HuH-7.5 (cell line): ENCODE measurements at regions not wholly inside any gene's neighbourhood (a gene's known extent, or its start where the extent isn't known, plus 50 kb on each side); places are given as distances from the start of the nearest gene placed in this dataset.

Source experiments
- DNase-seq: peaks from one replicate; pipeline ENCODE4 v3.0.0; 2011; ENCODE audit warnings: low spot score

DNA sequence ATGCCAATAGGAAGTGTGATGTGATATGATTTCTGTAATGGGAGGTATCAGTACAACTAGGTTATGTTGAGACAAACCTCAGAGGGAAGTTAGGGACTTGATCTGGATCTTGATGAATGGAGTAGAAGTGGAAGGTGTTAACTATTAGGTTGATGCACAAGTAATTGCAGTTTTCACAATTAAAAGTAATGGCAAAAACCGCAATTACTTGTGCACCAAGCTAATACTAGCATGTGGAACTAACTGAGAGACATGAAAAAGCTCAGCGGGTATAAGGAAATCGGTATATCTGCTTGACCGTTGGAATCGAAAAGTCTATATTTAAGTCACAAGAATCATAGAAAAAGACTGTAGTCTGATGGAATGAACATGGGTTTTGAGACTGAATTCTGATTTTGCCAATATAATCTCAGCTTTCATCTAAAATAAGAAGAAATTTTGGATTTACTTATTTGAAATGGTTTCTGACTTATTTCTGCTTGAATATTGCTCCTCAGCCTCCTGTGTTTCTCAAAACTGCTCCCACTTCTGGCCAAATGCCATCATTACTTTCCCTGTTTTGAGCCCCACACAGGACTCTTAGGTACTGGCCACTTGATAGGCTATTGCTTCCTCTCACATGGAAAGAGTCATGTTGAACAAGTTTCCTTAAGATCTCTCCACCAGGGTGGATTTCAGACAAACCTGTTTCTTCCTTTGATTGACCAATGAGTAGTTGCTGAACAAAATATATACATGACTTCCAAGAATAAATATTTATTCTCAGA, 271.5 kb upstream of the COL8A1 start:
- no peak for DNase-seq

DNA sequence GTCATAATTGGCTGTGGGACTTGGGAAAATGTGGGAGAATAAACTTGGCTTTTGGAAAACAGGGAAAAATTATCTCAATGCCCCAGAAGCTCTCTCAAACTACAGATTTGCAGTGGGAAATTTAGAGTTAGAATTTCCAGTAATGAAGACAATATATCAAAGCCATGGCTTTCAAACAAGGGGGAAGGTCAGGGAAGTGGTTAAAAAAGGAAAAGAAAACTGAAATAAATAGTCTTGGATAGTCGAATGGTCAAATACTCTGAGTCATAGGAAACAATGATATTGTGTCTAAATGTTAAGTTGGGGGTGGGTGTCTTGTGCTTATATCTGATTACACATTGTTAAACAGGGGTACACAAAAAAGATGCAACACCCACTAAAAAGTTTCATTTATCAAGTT, 272.4 kb upstream of the COL8A1 start:
- no peak for DNase-seq

DNA sequence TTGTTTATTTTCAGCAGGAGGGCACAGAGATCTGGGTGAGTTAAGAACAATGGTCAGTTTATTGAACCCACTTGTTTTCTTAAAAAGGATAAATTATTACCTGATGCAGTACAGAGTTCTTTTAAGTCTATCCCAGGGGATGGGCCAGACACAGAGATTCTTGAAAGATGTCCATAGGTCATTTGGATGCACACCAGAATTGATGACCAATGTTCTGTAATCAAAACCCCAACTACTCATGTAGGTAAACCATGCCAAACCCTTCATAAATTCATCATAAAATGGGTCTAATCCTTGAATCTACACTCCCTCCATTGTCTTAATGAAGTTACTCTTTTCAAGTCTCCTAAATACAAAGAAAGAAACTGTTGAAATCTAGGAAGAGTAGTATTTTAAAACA, 273.0 kb upstream of the COL8A1 start:
- no peak for DNase-seq

DNA sequence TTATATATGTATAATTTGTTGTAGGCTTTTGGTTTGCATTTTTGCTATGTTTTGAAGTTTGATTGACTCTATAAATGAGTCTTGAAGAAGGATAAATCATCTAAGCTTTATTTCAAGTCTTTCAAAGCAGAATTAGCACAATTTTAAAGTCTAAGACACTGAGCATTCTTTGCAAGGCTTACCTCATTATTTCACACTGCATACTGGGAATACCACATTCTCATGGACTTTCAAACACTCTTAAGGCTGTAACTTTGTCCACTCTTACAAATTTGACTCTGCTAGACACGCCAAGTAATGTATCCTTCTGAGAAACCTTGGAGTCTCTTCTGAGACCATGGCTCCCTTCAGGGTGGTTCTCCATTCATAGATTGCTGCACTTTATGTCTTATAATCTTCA, 281.3 kb upstream of the COL8A1 start:
- no peak for DNase-seq

DNA sequence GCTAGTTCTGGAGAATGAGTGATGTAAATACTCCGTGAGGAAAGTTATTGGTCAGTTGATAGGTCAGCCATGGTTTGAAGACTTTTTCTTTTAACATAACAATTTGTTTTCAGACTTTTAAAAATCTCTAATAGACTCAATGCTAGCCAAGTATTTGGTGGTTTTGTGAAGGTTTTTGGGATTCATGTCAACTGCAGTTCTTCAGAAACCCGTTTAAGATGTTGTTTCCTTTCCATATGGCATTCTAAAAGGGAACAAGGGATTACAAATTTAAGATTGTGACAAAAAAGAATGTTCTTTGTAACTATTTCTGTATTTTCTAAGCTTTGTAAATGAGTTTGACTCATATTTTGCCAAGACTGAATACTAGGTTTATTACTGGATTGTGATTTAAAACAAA, 281.7 kb upstream of the COL8A1 start:
- no peak for DNase-seq

DNA sequence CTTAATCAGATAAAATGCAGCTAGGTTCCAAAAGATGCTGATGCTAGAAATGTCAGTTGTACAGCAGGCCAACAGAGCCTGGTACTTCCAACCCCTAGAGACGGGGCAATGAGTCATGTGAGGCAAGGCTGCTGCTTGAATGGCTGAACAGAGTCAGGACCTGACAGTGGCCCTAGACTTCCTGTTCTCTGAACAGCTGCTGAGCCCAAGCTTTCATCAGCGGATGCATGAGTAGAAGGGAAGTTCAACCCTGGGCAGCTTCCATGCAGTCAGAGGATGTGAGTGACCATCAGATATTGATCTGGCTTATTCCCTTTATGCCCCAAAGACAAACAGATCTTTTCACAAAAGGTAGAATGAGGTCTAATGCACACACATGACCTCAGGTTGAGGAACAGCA, 282.9 kb upstream of the COL8A1 start:
- no peak for DNase-seq

DNA sequence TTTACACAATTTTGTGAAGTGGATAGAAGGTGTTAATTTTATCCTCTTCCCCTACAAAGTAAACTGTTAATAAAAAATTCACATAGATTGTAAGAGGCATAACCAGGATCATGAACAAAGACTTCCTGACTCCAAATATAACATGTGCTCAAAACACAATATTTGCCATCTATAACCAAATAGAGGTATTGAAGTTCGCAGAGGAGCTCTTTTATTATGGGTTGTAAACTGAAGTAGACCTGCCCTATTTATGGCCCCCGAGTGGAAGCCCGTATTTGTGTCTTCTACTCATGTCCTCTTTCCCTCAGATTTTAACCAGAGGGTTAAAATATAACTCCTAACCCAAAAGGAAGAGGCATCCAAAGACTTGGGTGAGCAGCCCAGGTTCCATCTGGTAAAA, 285.6 kb upstream of the COL8A1 start:
- DNase-seq, result no peak

DNA sequence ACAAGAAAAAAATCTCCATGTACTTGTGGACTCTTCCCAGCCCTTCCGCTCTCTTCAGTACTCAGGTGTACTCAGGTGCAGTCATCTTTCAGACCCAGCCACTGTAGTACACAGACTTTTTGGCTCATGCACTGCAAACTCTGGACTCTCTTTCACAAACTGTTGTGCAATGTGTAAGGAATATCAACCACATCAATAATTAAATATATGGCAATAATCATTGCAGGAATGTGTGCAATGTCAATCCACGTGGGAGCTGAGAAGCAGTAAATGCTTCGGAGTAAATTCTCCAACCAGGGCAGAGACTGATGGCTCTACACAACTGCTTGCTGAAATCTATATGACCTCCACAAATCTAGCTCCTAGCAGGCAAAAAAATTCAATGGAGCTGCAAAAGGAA, 287.3 kb upstream of the COL8A1 start:
- no peak for DNase-seq

DNA sequence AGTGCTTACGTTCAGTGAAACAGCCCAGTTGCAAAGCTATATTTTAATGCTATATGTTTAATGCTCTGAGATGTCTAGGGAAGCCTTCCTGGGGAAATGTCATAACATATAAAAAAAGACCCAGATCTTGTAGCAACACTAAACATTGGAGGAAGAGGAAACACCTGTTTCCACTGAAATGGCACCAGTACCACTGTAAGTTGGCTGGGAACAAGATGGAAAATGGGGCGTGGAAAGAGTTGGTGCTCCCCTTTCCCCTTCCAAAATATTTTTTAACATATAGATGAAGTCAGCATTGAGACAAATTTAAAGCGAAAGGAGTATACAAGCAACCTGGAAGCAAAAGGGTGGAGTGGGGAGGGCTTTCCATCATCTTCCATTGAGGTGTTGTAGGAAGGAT, 289.9 kb upstream of the COL8A1 start:
- DNase-seq, result no peak

DNA sequence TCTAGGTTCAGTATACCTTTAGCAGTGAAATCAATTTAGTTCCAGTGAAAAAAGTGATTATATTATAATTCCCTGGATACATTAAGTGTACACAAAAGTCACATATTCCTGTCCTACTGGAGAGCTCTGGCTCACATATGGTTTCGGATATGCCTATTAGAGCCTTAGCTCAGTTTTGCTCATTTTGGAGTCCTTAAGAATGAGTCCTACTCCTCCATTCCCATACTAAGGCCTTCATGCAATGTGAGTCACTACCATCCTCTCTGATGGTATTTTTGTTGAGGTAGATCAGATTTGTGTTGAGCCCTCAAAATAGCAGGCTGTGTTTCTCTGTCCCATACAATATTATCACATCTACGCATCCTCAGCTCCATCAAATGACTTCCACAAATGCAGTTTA, 294.2 kb upstream of the COL8A1 start:
- DNase-seq, result no peak

DNA sequence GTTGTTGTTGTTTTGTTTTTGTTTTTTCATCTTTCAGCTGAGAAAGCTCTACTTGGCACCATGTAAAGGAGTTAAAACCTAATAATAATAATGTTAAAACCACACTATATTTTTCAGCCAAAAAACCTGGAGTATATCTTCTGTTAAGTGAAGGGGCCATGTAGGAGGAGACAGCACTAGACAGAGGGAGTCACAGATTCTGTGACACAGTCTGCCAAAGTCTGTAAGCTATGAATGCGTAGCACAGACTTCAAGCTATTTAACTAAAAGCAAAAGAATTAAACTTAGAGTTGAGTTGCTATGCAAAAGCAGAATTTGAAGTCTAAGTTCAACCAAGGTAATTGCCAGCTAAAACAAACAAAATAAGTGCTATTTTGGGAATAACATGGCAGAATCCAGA, 296.0 kb upstream of the COL8A1 start:
- DNase-seq, result no peak

DNA sequence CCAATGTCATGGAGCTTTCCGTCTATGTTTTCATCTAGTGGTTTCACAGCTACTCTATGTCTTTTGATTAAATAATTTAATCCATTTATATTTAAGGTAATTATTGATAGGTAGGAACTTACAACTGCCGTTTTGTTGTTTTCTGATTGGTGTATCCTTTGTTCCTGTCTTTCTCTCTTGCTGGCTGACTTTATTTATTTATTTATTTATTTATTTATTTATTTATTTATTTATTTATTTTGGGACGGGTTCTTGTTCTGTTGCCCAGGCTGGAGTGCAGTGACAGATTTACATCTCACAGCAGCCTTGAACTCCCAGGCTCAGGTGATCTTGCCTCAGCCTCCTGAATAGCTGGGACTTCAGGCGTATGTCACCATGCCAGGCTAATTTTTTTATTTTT, 299.2 kb upstream of the COL8A1 start:
- DNase-seq, result no peak

DNA sequence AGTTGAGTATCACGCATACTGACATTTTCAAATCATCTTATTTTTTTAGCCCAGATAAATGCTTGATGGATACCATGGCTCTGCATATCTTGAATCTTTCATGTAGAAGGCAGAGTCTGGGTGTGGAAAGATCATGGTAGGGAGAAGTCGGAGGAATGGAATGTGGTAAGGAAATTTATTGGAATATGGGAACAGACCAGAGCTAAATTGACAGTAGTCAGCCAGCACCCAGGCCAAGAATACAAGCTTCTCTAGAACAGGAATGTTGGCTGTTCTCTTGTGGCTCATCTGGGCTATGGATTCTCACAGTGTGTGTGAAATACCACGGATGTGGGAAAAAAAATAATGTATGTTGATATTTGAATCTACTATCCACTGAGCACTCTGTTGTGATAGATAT, 305.7 kb upstream of the COL8A1 start:
- DNase-seq, result no peak

DNA sequence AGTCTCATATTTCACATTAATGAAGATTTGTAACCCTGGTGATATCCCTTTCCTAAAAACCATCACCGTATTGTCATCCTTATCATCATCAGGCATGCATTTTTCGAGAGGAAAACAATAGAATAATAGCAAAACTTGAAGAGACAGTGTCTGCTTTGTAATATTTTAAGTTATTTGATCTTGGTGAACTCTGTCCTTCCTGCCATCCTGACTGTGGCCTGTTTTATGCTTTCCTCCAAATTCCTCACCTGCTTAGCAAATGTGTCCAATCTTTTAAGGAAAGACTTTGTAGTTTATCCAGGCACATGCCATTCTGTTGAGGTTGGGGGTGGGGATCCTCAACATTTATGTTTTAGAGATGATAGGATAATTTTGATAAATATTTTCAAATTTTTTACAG, 306.1 kb upstream of the COL8A1 start:
- no peak for DNase-seq

DNA sequence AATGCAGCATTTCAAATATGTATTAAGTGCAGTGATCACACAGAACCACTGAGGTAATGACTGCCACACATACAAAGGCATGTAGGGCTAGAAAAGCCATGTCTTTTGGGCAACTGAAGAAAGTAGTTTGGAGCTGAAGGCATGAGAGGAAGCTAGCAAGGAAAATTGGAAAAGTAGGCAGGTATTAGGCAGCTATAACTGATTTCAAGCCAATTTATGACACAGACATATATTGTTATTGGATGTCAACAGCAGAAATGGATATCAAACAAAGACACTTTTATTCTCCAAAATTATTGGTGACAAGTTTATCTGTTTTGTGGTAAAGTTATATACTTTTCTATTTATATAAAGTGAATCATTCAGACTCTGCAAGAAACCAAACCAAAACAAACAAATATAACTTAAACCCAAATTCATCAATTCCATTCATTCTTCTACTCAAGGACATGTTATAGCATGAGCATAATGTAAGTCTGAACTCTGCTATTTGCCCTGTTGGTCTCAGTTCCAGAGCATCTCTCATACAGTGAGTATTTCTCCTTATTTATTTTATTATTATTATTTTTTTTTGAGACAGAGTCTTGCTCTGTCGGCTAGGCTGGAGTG, 307.4 kb upstream of the COL8A1 start:
- DNase-seq, result no peak

DNA sequence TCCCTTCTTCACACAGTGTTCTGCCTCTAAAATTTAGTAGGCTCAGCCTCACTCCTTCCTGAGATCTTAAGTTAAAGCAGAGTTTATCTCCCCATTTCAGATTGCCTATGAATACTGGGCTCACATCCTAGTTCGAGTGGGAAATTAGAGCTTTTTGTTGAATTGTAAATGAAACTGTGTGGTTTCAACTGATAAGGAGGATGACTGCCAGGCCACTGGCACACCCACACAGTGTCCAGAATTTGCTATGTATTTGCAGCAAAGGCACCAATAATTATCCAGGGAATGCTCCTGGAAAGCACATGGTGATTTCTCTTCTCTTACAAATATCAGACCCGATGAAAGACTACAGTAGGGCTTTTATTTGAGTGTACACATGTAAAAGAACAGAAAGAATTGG, 308.1 kb upstream of the COL8A1 start:
- DNase-seq, result no peak

DNA sequence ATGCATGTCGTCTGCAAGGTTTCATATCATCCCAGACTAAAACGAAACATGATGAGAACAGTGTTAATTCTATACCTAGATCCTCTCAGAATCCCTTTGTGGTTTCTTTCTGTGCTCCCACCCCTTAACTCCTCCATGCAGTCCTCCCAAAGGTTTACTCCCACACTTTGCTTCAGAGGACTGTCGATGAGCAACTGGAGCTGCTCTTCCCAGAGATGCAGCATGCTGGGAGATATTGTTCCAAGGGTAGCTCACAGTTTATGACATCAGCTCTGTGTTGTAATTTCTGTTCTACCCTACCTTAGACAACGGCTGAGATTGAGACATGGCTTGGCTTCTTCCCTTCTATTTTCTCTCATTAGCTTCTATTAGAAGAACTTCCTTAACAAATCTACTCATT, 313.0 kb upstream of the COL8A1 start:
- no peak for DNase-seq

DNA sequence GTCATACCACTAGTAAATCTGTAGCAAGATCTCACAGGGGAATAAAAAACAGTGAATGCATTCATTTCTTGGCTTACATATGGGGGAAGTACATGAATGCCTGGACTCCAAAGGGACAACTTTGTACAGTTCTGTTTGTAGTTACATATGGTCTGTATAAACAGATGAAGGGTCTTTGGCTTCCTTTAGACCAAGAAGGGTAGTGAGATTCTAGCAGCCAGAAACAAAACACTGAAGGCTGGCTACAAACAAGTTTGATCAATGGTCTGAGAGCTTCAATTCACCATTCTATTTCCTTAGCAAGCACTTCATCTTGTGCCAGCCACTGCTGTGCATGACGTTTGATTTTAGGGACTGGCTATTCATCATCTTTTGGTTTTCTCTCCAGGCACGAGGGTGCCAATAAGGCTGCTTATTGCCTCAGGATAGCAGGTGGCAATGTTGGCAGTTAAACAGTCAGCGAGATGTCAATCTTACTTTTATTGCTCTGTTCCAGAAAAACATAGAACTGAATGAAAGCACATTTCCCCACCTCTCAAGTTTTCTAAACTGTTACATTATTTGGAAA, 313.7 kb upstream of the COL8A1 start:
- DNase-seq, result no peak

DNA sequence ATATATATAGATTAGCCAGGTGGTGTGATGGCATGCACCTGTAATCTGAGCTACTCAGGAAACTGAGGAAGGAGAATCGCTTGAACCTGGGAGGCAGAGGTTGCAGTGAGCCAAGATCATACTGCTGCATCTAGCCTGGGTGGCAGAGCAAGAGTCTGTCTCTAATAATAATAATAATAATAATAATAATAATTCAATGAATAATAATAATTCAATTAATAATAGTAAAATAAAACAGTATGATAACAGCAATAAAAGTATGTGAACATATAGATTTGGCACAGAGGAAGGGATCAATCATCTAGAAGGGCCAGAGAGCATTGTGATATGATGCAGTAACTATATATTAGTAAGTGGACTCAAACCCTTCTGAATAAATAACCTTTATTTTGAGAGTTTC, 314.5 kb upstream of the COL8A1 start:
- DNase-seq, result no peak

DNA sequence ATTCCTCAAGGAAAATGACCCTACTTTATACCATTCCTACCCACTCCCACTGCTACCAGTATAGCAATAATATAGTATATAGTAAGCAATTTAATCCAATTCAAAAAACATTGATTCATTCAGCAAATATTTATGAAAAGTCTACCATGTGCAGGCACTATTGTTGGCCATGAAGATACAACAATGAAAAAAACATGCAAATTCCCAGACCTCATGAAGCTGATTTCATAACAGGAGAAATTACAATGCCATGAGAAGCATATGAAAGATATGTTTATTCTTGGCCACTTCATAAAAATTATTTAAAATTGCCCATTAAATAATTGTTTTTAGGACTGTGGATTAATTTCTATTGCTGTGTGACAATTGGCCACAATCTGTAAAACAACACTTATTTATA, 315.8 kb upstream of the COL8A1 start:
- no peak for DNase-seq

DNA sequence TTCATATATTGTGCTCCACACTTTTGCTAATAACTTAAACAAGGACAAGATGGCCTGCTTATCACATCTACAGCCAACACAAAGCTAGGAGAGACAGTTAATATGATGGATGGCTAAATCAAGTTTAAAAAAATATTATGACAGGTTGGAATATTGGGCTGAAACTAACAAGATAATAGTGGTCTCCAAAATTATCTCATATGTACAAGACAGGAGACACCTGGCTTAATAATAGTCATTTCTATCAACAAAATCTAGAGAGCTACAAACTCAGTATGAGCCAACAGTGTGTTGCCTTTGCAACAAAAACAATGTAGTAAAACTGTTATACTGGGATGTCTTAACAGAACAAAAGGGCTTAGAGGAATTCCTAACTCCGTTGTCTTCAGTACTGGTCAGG, 317.1 kb upstream of the COL8A1 start:
- DNase-seq, result no peak

DNA sequence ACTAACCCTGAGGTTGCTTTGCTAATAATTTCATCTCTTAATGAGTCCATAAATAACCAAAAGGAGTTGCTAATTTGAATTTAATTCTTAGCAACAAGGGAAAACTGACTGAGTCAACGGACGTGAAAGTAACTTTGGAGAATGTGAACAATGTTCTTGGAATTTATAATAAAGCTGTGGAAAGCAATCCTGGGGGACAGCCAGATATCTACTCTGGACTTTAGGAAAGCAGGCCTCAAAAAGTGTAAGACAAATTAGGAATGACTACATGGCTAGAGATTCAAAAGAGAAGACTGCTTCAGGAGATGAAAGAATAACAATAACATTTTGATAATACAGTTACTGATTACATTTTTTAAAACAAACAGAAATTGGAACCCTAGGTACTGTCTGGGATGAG, 318.4 kb upstream of the COL8A1 start:
- no peak for DNase-seq

DNA sequence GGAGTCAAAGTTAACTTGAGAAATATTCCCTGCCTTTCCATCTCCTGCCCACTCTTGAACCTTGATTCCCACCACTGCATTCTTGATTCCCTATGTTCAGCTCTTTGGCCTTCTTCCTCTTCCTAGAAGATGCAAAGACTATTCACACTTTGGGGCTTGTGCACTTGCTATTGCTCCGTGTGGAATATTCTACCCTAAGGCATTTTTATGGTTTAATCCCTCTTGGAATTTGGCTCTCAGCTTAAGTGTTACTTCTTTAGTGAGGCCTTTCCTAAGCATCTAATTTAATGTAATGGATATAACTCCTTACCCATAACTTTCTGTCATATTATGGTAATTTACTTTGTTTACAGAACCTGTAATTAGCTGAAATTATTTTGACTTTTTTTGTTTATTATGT, 318.9 kb upstream of the COL8A1 start:
- DNase-seq, result no peak

DNA sequence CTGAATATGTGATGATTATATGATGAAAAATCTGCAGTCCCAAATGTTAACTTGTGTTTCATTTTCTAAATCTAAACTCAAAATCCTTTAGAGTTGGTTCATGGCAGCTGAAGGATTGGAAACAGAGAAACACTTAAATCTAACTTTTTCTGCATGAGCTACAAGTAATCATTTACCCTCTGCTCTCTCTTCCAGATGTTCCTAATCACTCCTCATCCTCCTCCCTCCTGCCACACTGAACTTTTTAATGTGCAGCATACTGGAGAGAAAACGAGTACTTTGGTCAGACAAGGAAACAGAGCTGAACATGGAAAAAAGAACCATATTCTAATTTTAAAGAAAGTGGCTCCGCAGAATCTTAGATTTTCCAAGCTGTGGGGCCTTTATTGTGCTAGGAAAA, 321.2 kb upstream of the COL8A1 start:
- DNase-seq, result no peak
